GM18505 (cell line): ENCODE measurements at regions not wholly inside any gene's neighbourhood (a gene's known extent, or its start where the extent isn't known, plus 50 kb on each side); places are given as distances from the start of the nearest gene placed in this dataset.
A peak's percentile ranks its signal among the peaks of the same experiment; 100 is the strongest.
"Not testable (repeated sequence)": the region's sequence is repeated elsewhere in the genome, so short reads cannot be mapped to it uniquely, and the experiment has no call there.

ENCODE experiments used
- ATAC-seq: cut with Tn5 transposase; IDR thresholded peaks from one replicate; pipeline ENCODE4 v1.9.1; 2021; ENCODE audit not compliant: unreplicated experiment
- POLR2A ChIP-seq: IDR thresholded peaks from 4 replicates; pipeline ENCODE4 v1.6.1; 2011; ENCODE audit warnings: borderline replicate concordance; ENCODE audit not compliant: insufficient read depth, insufficient read length; ENCODE audit errors: extremely low read depth

DNA sequence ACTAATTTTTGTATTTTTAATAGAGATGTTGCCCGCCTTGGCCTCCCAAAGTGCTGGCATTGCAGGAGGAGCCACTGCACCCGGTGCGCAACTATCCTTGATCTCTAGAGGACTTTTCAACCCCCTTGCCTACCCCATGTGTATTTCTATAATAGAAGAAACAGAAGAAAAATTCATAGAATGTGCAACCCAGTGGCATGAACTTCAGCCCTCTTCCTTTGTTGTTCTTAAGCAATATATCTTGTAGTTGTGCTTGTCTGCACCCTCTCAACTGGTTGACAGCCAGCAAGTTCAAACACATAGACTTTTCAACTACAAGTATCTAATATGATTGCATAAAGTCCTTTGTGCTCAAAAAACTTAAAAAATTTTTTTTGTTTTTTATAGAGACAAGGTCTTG, 72.3 kb upstream of the NCOA3 start:
- no peak for ATAC-seq
- no peak for TF ChIP-seq POLR2A

DNA sequence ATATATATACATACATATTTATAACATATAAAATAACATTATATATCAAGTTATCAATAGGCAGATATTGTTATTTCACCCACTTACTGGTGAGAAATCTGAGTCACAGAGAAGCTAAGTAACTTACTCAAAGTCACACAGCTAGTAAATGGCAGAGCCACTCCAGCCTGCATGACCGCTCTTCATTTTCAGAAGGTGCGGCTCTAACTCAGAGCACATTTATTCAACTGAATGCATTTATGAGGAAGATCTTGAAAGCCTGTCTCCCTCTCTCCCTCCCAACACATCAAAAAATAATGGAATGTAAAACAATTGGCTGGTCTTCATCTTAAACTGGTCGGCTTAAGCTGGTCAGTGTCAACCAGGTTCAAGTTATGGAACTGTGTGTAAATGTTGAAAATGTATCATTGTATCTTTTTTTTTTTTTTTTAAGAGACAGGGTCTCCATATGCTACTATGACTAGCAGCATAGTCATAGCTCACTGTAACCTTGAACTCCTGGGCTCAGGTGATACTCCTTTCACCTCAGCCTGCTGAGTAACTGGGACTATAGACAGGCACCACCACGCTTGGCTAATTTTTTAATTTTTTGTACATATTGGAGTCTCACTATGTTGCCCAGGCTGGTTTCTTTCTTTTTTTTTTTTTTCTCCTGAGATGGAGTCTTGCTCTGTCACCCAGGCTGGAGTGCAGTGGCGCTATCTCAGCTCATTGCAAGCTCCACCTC, 70.7 kb upstream of the NCOA3 start:
- no peak for ATAC-seq
- TF ChIP-seq POLR2A: no peak

DNA sequence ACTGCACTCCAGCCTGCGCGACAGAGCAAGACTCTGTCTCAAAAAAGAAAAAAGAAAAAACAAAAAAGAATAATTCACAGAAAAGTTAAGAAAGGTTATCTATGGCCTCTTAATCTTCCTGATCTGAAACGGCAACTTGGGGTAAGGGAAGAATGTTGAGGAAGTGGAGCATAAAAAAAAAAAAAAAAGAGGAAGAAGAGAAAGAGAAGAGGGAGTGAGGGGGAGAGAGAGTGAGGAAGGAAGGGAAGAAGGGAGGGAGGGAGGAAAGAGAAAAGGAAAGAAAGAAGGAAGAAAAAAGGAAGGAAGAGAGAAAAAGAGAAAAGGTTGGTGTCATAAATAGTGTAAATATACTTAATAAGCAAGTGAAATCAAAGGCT, 68.9 kb upstream of the NCOA3 start:
- no peak for TF ChIP-seq POLR2A
- no peak for ATAC-seq

DNA sequence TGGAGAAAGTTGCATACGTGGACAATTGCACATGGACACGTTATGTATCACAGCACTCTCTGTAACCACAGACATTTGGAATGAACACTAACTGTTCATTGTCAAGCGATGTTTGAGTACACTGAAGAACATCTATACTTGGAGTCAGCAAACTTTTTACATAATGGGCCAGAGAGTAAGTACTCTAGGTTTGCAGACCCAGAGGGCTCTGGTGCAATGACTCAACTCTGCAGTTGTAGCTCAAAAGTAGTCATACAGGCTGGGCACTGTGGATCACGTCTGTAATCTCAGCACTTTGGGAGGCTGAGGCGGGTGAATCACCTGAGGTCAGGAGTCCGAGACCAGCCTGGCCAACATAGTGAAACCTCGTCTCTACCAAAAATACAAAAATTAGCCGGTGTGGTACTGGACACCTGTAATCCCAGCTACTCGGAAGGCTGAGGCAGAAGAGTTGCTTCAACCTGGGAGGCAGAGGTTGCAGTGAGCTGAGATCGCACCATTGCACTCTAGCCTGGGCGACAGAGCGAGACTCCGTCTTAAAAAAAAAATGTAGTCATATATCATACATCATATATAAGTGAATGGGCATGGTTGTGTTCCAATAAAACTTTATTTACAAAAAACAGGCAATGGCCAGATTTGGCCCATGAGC, 67.4 kb upstream of the NCOA3 start:
- ATAC-seq: peak; percentile 40
- peak; percentile 30 for TF ChIP-seq POLR2A

DNA sequence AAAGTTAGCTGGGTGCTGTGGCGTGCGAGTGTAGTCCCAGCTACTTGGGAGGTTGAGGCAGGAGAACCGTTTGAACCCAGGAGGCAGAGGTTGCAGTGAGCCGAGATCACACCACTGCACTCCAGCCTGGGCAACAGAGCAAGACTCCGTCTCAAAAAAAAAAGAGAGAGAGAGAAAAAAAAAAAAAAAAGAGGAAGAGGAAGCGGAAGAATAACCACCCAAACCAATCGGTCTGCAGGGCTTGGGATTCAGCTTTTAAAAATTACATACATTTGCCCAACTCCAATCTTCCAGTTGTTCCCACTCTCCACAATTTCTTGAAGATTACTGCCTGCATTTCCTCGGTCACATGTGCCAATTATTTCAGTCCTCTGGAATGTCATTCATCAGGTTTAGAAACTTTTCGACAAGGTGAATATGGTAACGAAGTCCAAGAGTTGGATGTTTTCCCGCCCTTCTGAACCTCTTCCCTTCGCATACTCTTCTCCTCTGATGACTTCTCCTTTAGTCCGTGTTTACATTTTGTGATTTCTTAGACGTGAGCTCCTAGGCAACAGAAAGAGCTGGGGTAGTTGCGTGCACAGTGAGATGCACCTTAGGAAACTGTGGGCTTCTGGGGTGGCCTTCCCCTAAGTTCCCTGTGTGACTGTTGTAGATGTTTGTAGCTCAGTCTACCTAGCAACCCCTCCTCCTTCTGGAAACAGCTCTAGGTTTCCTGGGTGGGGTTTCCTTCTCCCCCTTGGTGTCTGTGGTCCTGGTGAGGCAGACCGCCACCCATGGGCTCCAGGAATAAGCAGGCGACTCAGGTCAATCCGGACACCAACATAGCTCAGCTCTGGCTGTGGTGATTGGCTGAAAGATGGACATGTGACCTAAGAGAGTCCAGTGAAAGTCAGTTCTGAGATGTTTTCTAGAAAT, 63.0 kb upstream of the NCOA3 start:
- TF ChIP-seq POLR2A: no peak
- no peak for ATAC-seq

DNA sequence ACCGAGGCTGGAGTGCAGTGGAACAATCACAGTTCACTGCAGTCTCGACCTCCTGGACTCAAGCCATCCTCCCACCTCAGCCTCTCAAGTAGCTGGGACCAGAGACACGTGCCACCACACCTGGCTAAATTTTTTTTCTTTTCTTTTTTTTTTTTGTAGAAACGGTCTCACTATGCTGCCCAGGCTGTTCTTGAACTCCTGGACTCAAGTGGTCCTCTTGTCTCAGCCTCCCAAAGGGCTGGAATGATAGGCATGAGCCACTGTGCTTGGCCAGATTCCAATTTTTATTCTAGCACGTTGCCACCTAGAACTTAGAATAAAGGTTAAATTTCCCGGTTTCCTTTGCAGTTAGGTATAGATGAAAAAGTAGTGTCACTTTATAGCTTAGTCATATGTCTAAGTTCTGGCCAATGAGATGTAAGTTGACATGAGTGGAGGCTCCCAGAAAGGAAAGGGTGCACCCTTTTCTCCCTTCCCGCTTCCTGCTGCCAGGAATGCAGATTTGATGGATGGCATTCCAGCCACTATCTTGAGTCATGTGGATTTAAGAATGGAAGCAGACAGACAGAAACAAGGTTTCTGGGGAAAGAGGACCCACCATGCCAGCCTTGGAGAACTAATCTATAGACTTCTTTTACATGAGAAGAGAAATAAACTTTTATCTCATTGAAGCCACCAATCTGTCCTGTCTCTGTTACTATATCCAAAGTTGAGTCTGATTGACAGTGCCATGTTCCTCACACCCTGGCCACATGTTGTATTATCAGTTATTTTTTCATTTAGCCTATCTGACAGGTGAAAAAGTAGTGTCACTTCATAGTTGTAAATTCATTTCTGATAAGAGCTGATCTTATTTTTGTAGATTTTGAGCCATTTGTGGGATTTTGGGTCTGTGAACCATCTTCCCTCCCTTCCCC, 60.6 kb upstream of the NCOA3 start:
- no peak for ATAC-seq
- no peak for TF ChIP-seq POLR2A

DNA sequence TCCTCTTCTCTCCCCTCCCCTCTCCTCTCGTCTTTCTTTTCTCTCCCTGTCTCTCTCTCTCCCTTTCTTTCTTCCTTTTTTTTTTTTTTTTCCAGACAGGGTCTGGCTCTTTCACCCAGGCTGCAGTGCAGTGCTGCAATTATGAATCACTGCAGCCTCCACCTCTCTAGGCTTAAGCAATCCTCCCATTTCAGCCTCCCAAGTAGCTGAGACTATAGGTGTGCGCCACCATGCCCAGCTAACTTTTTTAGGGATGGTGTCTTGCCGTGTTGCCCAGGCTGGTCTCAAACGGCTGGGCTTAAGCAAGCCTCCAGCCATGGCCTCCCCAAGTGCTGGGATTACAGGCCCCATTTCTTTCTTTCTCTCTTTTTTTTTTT, 59.9 kb upstream of the NCOA3 start:
- no peak for TF ChIP-seq POLR2A
- ATAC-seq: no peak

DNA sequence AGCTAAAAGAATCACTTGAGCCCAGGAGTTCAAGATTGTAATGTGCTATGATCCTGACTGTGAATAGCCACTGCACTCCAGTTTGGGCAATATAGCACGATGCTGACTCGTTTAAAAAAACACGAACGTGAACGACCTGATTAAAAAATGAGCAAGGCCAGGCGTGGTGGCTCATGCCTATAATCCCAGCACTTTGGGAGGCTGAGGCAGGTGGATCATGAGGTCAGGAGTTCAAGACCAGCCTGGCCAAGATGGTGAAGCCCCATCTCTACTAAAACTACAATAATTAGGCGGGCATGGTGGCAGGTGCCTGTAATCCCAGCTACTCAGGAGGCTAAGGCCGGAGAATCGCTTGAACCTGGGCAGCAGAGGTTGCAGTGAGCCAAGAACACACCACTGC, 58.6 kb upstream of the NCOA3 start:
- ATAC-seq: not testable (repeated sequence)

DNA sequence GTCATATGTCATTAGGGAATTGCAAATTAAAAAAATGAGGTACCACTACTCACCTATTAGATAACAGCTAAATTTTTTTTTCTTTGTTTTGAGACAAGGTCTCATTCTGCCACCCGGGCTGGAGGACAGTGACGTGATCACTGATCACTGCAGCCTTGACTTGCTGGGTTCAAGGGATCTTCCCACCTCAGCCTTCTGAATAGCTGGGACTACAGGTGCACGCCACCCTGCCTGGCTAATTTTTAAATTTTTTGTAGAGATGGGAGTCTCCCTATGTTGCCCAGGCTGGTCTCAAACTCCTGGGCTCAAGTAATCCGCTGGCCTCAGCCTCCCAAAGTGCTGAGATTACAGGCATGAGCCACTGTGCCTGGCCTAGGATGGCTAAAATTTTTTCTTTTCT, 57.1 kb upstream of the NCOA3 start:
- TF ChIP-seq POLR2A: no peak
- ATAC-seq: no peak

DNA sequence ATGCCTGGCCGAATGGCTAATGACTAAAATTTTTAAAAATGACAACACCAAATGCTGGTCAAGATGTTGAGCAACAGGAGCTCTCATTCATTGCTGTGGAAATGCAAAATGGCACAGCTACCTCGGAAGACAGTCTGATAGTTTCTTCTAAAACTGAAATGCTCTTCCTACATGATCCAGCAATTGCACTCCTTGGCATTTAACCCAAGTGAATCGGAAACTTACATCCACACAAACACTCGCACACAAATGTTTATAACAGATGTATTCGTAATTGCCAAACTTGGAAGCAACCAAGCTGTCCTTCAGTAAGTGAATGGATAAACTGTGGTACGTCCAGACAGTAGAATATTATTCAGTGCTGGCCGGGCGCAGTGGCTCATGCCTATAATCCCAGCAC, 56.4 kb upstream of the NCOA3 start:
- no peak for ATAC-seq
- TF ChIP-seq POLR2A: no peak

DNA sequence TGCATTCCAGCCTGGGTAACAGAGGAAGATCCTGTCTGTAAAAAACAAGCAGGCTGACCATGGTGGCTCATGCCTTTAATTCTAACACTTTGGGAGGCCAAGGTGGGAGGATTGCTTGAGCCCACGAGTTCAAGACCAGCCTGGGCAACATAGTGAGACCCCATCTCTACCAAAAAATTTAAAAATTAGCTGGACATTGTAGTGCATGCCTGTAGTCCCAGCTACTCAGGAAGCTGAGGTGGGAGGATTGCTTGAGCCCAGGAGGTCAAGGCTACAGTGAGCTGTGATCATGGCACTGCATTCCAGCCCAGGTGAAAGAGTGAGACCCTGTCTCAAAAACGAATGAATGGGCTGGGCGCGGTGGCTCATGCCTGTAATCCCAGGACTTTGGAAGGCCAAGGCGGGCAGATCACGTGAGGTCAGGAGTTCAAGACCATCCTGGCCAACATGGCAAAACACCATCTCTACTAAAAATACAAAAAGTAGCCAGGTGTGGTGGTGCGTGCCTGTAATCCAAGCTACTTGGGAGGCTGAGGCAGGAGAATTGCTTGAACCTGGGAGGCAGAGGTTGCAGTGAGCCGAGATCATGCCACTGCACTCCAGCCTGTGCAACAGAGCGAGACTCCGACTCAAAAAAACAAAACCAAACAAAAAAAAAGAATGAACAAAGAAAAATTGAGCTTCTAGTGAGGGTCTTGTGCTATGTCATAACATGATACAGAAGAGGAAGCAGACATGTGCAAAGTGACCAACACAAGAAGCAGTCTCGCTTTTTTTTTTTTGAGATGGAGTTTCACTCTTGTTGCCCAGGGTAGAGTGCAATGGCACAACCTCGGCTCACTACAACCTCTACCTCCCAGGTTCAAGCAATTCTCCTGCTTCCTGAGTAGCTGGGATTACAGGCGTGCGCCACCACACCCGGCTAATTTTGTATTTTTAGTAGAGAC, 54.1 kb upstream of the NCOA3 start:
- ATAC-seq: not testable (repeated sequence)

DNA sequence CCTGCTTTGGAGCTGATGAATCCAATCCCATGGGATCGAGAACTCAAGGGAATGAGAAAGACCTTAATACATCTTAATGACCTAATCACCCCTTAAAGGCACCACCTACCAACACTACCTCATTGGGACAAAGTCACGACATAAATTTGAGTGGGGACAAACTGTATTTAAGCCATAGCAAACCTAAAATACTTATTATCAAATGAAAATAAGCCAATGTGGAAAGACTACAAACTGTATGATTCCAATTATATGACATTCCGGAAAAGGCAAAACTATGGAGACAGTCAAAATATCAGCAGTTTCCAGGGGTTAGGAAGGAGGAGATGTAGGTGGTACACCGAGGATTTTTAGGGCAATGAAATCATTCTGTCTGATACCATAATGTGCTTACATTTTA, 53.3 kb upstream of the NCOA3 start:
- no peak for ATAC-seq
- TF ChIP-seq POLR2A: no peak
